ENCODE measurements at regions not wholly inside any gene's neighbourhood (a gene's known extent, or its start where the extent isn't known, plus 50 kb on each side); places are given as distances from the start of the nearest gene placed in this dataset.
"Not testable (repeated sequence)": the region's sequence is repeated elsewhere in the genome, so short reads cannot be mapped to it uniquely, and the experiment has no call there.

- DNase-seq (ENCODE audit: low read depth, low spot score), result no peak
These were observed 182.5 kb downstream of the TMEM167A start for GRCh38 chr5:82894716-82895115.

- no peak for DNase-seq (ENCODE audit: low read depth, low spot score)
These were observed 188.1 kb downstream of the TMEM167A start for GRCh38 chr5:82889088-82889487.

- DNase-seq (ENCODE audit: low read depth, low spot score), result no peak
These were observed 190.3 kb downstream of the TMEM167A start for GRCh38 chr5:82886911-82887310.

GRCh38 chr5:82885627-82886389 lies 191.4 kb downstream of the TMEM167A start:
- DNase-seq (ENCODE audit: low read depth, low spot score), result no peak

GRCh38 chr5:82884821-82885471 lies 192.2 kb downstream of the TMEM167A start:
- DNase-seq (ENCODE audit: low read depth, low spot score), result no peak

GRCh38 chr5:82882316-82882715 lies 194.9 kb downstream of the TMEM167A start:
- DNase-seq (ENCODE audit: low read depth, low spot score), result no peak

- no peak for DNase-seq (ENCODE audit: low read depth, low spot score)
These were observed 195.5 kb downstream of the TMEM167A start for GRCh38 chr5:82881571-82882174.

- DNase-seq (ENCODE audit: low read depth, low spot score), result no peak
These were observed 198.1 kb downstream of the TMEM167A start for GRCh38 chr5:82879089-82879488.

GRCh38 chr5:82873452-82873851 lies 203.7 kb downstream of the TMEM167A start:
- DNase-seq (ENCODE audit: low read depth, low spot score), result no peak

GRCh38 chr5:82872321-82873288 lies 204.6 kb downstream of the TMEM167A start:
- not testable (repeated sequence) for DNase-seq (ENCODE audit: low read depth, low spot score)

GRCh38 chr5:82865625-82866024 lies 211.6 kb downstream of the TMEM167A start:
- DNase-seq (ENCODE audit: low read depth, low spot score), result no peak

GRCh38 chr5:82863266-82863665 lies 213.9 kb downstream of the TMEM167A start:
- DNase-seq (ENCODE audit: low read depth, low spot score), result no peak

- DNase-seq (ENCODE audit: low read depth, low spot score), result no peak
These were observed 214.5 kb downstream of the TMEM167A start for GRCh38 chr5:82862711-82863110.

- DNase-seq (ENCODE audit: low read depth, low spot score), result no peak
These were observed 214.9 kb downstream of the TMEM167A start for GRCh38 chr5:82862261-82862660.

- DNase-seq (ENCODE audit: low read depth, low spot score), result no peak
These were observed 215.5 kb downstream of the TMEM167A start for GRCh38 chr5:82861701-82862100.

GRCh38 chr5:82859451-82860140 lies 217.6 kb downstream of the TMEM167A start:
- DNase-seq (ENCODE audit: low read depth, low spot score), result no peak

- DNase-seq (ENCODE audit: low read depth, low spot score), result no peak
These were observed 218.8 kb downstream of the TMEM167A start for GRCh38 chr5:82858151-82859025.

GRCh38 chr5:82855893-82856550 lies 221.2 kb downstream of the TMEM167A start:
- no peak for DNase-seq (ENCODE audit: low read depth, low spot score)

- no peak for DNase-seq (ENCODE audit: low read depth, low spot score)
These were observed 222.2 kb downstream of the TMEM167A start for GRCh38 chr5:82854956-82855355.
